ENCODE measurements at regions not wholly inside any gene's neighbourhood (a gene's known extent, or its start where the extent isn't known, plus 50 kb on each side); places are given as distances from the start of the nearest gene placed in this dataset.

DNA sequence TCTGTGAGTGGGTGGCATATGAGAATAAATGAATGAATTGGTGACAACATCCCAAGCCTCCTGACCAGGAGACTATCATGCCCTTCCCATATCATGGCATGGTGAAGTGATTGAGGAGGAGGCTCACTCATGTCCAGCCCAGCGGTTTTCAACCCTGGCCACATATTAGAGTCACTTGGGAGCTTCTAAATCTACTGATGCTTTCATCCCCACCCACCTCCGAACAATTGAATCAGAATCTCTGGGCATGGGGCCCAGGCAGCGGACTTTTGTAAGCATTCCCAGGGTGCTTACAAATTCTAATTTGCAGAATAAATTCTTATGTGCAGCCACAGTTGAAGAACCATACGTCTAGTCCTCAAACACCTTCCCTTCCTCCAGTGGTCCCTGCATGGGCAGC is 81.7 kb upstream of the SEC11C start:
- no peak for TF ChIP-seq CHD2 (IDR thresholded peaks at IDR 0.05; ENCODE audit: low read length, partially characterized antibody)
- TF ChIP-seq SIN3A (IDR thresholded peaks at IDR 0.05; ENCODE audit: borderline replicate concordance, low read depth, low read length), result no peak
- no peak for TF ChIP-seq TCF12 (IDR thresholded peaks at IDR 0.05)

Data from SK-N-SH (cell line).